ENCODE measurements at regions not wholly inside any gene's neighbourhood (a gene's known extent, or its start where the extent isn't known, plus 50 kb on each side); places are given as distances from the start of the nearest gene placed in this dataset.

DNA sequence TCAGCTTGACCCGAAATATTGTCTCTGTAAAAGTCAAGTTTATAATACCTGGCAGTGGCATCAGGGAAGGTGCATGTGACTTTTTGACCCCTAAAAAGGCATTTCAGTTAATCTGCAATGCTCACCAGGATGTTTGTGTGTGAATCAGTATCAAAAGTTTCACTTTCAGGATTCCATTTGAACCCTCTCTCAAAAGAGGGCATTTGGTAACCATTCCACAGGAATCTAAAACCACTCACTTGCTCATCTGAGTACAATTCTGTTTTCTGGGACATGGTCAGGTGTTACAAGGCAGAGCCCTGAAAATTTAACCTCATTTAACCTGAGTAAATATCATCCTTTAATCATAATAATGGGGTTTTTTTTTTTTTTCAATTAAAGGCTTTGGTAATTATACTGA, 77.9 kb upstream of the KLF7 start:
- TF ChIP-seq EZH2phosphoT487 (IDR thresholded peaks at IDR 0.05) (no peak), EZH2 (IDR thresholded peaks at IDR 0.05) (no peak), CTCF (IDR thresholded peaks at IDR 0.05) (no peak)

Data from neural progenitor cell (in vitro differentiated cells).